DND-41 (cell line): ENCODE measurements at regions not wholly inside any gene's neighbourhood (a gene's known extent, or its start where the extent isn't known, plus 50 kb on each side); places are given as distances from the start of the nearest gene placed in this dataset.

ENCODE experiments used
- ATAC-seq: fragments of 200-7000 bp; cut with Tn5 transposase; 3 replicates; pipeline ENCODE4 v1.9.1; 2021; ENCODE audit warnings: low read depth; ENCODE audit not compliant: insufficient read depth
- DNase-seq: peaks from one replicate; pipeline ENCODE4 v3.0.0-alpha.2; 2020
- H2AFZ ChIP-seq: 2 replicates; pipeline ENCODE4 v1.6.0; 2012; ENCODE audit warnings: low read depth, low read length
- H3K27ac ChIP-seq: 2 replicates; pipeline ENCODE4 v1.5.1; 2012; ENCODE audit warnings: low read length, inconsistent platforms
- H3K27me3 ChIP-seq: fragments of 200-600 bp; sonication (generic); 2 replicates; pipeline ENCODE4 v1.6.0; 2012; ENCODE audit warnings: low read length, mild to moderate bottlenecking, inconsistent platforms; ENCODE audit not compliant: insufficient read depth, poor library complexity
- H3K36me3 ChIP-seq: 2 replicates; pipeline ENCODE4 v1.5.1; 2012; ENCODE audit warnings: low read length, inconsistent platforms; ENCODE audit not compliant: insufficient read depth
- H3K4me1 ChIP-seq: 2 replicates; pipeline ENCODE4 v1.5.1; 2012; ENCODE audit warnings: mild to moderate bottlenecking, low read length; ENCODE audit not compliant: insufficient read depth
- H3K4me2 ChIP-seq: 2 replicates; pipeline ENCODE4 v1.6.0; 2012; ENCODE audit warnings: mild to moderate bottlenecking, moderate library complexity, low read length, inconsistent platforms; ENCODE audit not compliant: insufficient read depth
- H3K4me3 ChIP-seq, 2 experiments: fragments of 200-600 bp in 1 of 2; shearing (Covaris generic) in 1 of 2; 2 replicates each; pipeline ENCODE4 v1.5.1; 2012 to 2016; ENCODE audit warnings: inconsistent platforms in 2 of 2, low read length in 2 of 2, mild to moderate bottlenecking in 2 of 2, low read depth in 1 of 2, moderate library complexity in 1 of 2
- H3K79me2 ChIP-seq: 2 replicates; pipeline ENCODE4 v1.6.0; 2012; ENCODE audit warnings: low read length, inconsistent platforms; ENCODE audit not compliant: insufficient read depth
- H3K9ac ChIP-seq: 2 replicates; pipeline ENCODE4 v1.6.0; 2012; ENCODE audit warnings: low read depth, mild to moderate bottlenecking, inconsistent platforms, low read length, moderate library complexity
- H3K9me3 ChIP-seq: 2 replicates; pipeline ENCODE4 v1.5.1; 2012; ENCODE audit warnings: low read length, moderate library complexity, mild to moderate bottlenecking, inconsistent platforms; ENCODE audit not compliant: insufficient read depth, severe bottlenecking
- H4K20me1 ChIP-seq: 2 replicates; pipeline ENCODE4 v1.6.0; 2012; ENCODE audit warnings: low read length; ENCODE audit not compliant: insufficient read depth
- CTCF ChIP-seq: IDR thresholded peaks from 2 replicates; pipeline ENCODE4 v1.5.1; 2012; ENCODE audit warnings: borderline replicate concordance, low read length, moderate library complexity, mild to moderate bottlenecking; ENCODE audit not compliant: poor library complexity, severe bottlenecking; ENCODE audit errors: extremely low read depth
- EZH2 ChIP-seq: IDR thresholded peaks from 3 replicates; pipeline ENCODE4 v1.6.1; 2012; ENCODE audit warnings: borderline replicate concordance, low read depth, mild to moderate bottlenecking, moderate library complexity, low read length, inconsistent platforms; ENCODE audit not compliant: severe bottlenecking

GRCh38 chr2:40034801-40035200 is 255.7 kb upstream of the THUMPD2 start:
- no peaks in the 10 kb centered on the region for H3K27me3 ChIP-seq
- no peak for ATAC-seq
- TF ChIP-seq EZH2 (no peak), CTCF (no peak)
- DNase-seq: no peak
- H3K4me2 ChIP-seq: no peak overlapping the region
- no peak overlapping the region for H3K4me3 ChIP-seq
- H4K20me1 ChIP-seq: no peaks in the 10 kb centered on the region
- peaks cover 14% of the 10 kb centered on the region for H3K9me3 ChIP-seq
- no peaks in the 10 kb centered on the region for H3K36me3 ChIP-seq
- no peak overlapping the region for H2AFZ ChIP-seq
- no peak overlapping the region for H3K9ac ChIP-seq
- no peaks in the 10 kb centered on the region for H3K79me2 ChIP-seq
- peaks cover 11% of the 10 kb centered on the region for H3K4me1 ChIP-seq
- H3K27ac ChIP-seq: no peak overlapping the region

DNA sequence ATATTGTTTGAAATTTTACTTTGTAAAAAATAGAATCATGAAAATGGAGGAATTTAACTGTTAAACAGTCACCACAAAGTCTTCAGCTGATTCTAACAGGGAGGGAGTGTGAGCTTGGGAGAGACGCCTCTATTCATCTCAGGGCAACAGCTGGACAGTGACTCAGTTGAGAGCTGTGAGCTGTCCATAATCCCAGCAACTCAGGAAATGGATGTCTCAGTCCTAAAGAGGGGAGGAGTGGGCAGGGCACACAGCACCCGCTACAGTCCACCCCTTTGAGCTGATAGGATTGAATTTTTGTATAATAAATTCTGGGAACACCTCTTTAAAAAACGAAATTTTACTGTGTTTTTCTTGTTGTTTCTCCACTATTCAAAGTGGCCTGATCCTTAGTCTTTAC is 255.1 kb upstream of the THUMPD2 start:
- H3K4me2 ChIP-seq: no peak overlapping the region
- H3K27ac ChIP-seq: no peak overlapping the region
- H3K79me2 ChIP-seq: no peaks in the 10 kb centered on the region
- no peak overlapping the region for H3K9ac ChIP-seq
- no peak overlapping the region for H2AFZ ChIP-seq
- no peak for TF ChIP-seq EZH2
- TF ChIP-seq CTCF: no peak
- H3K9me3 ChIP-seq: peaks cover 14% of the 10 kb centered on the region
- DNase-seq (no peak), ATAC-seq (no peak)
- no peaks in the 10 kb centered on the region for H3K36me3 ChIP-seq
- no peaks in the 10 kb centered on the region for H3K27me3 ChIP-seq
- H4K20me1 ChIP-seq: no peaks in the 10 kb centered on the region
- H3K4me3 ChIP-seq: no peak overlapping the region
- peaks cover 6% of the 10 kb centered on the region for H3K4me1 ChIP-seq

- ATAC-seq (no peak), DNase-seq (no peak)
- no peak overlapping the region for H2AFZ ChIP-seq
- no peak overlapping the region for H3K4me3 ChIP-seq
- H3K9me3 ChIP-seq: peaks cover 14% of the 10 kb centered on the region
- TF ChIP-seq EZH2 (no peak), CTCF (no peak)
- no peaks in the 10 kb centered on the region for H3K79me2 ChIP-seq
- H3K4me1 ChIP-seq: peaks cover 6% of the 10 kb centered on the region
- no peak overlapping the region for H3K4me2 ChIP-seq
- no peaks in the 10 kb centered on the region for H3K36me3 ChIP-seq
- no peaks in the 10 kb centered on the region for H3K27me3 ChIP-seq
- no peak overlapping the region for H3K9ac ChIP-seq
- H3K27ac ChIP-seq: no peak overlapping the region
- H4K20me1 ChIP-seq: no peaks in the 10 kb centered on the region
Measured at GRCh38 chr2:40033781-40034180, 254.7 kb upstream of the THUMPD2 start.

- H4K20me1 ChIP-seq: no peaks in the 10 kb centered on the region
- no peak overlapping the region for H3K4me2 ChIP-seq
- peaks cover 8% of the 10 kb centered on the region; the same call in 1 of the 2 replicates for H3K4me1 ChIP-seq
- no peak overlapping the region for H3K9ac ChIP-seq
- no peak overlapping the region for H3K4me3 ChIP-seq
- no peak for DNase-seq
- no peaks in the 10 kb centered on the region for H3K79me2 ChIP-seq
- H2AFZ ChIP-seq: no peak overlapping the region
- ATAC-seq: no peak
- H3K27me3 ChIP-seq: no peaks in the 10 kb centered on the region
- no peaks in the 10 kb centered on the region for H3K36me3 ChIP-seq
- peaks cover 14% of the 10 kb centered on the region for H3K9me3 ChIP-seq
- no peak for TF ChIP-seq EZH2
- TF ChIP-seq CTCF: no peak
- no peak overlapping the region for H3K27ac ChIP-seq
Measured at GRCh38 chr2:40032650-40033319, 253.7 kb upstream of the THUMPD2 start.
